Activated T-cell treated with anti-CD3 and anti-CD28 coated beads, Interleukin-2, amount 50 U/mL, for 4 hours (primary cell): ENCODE measurements at regions not wholly inside any gene's neighbourhood (a gene's known extent, or its start where the extent isn't known, plus 50 kb on each side); places are given as distances from the start of the nearest gene placed in this dataset.

Experiments used
- ATAC-seq, 2 donors: fragments of 200-7000 bp; cut with Tn5 transposase; one replicate each; pipeline ENCODE4 v1.10.0; 2021
- DNase-seq: peaks from one replicate; pipeline ENCODE4 v3.0.0-alpha.2; 2020
- H3K27me3 Mint-ChIP-seq: one replicate; pipeline ENCODE4 v1.8.0; 2021; ENCODE audit warnings: low read depth, mixed read lengths
- H3K36me3 Mint-ChIP-seq: one replicate; pipeline ENCODE4 v1.8.0; 2022; ENCODE audit warnings: mixed read lengths; ENCODE audit not compliant: insufficient read depth
- H3K4me1 Mint-ChIP-seq: one replicate; pipeline ENCODE4 v1.8.0; 2021; ENCODE audit warnings: low read depth, mixed read lengths
- H3K4me3 Mint-ChIP-seq: one replicate; pipeline ENCODE4 v1.8.0; 2021; ENCODE audit warnings: mild to moderate bottlenecking, moderate library complexity, mixed read lengths
- H3K9me3 Mint-ChIP-seq: one replicate; pipeline ENCODE4 v1.8.0; 2021; ENCODE audit warnings: mixed read lengths

GRCh38 chr18:29540548-29540947, 1363.6 kb upstream of the CDH2 start:
- H3K4me1 Mint-ChIP-seq = no peaks in the 10 kb centered on the region
- DNase-seq = no peak
- ATAC-seq = no peak
- no peak overlapping the region for H3K4me3 Mint-ChIP-seq
- H3K27me3 Mint-ChIP-seq = no peaks in the 10 kb centered on the region
- no peaks in the 10 kb centered on the region for H3K36me3 Mint-ChIP-seq
- peaks cover 17% of the 10 kb centered on the region for H3K9me3 Mint-ChIP-seq

GRCh38 chr18:29531746-29532145, 1354.8 kb upstream of the CDH2 start:
- Mint-ChIP-seq H3K4me1 (no peaks in the 10 kb centered on the region), H3K4me3 (no peak overlapping the region), H3K27me3 (no peaks in the 10 kb centered on the region), H3K36me3 (no peaks in the 10 kb centered on the region), H3K9me3 (peaks cover 22% of the 10 kb centered on the region)
- DNase-seq (no peak), ATAC-seq (no peak)

- no peak for DNase-seq
- Mint-ChIP-seq H3K4me1 (no peaks in the 10 kb centered on the region), H3K36me3 (no peaks in the 10 kb centered on the region), H3K4me3 (no peak overlapping the region), H3K27me3 (no peaks in the 10 kb centered on the region), H3K9me3 (peaks cover 12% of the 10 kb centered on the region)
- ATAC-seq = no peak
Measured at GRCh38 chr18:29523371-29523770, 1346.4 kb upstream of the CDH2 start.

GRCh38 chr18:29512761-29513160, 1335.8 kb upstream of the CDH2 start:
- Mint-ChIP-seq H3K36me3 (no peaks in the 10 kb centered on the region), H3K4me1 (no peaks in the 10 kb centered on the region), H3K4me3 (no peak overlapping the region), H3K9me3 (peaks cover 12% of the 10 kb centered on the region), H3K27me3 (no peaks in the 10 kb centered on the region)
- DNase-seq = no peak
- no peak for ATAC-seq

GRCh38 chr18:29512203-29512602, 1335.3 kb upstream of the CDH2 start:
- Mint-ChIP-seq H3K36me3 (no peaks in the 10 kb centered on the region), H3K4me3 (no peak overlapping the region), H3K4me1 (no peaks in the 10 kb centered on the region), H3K9me3 (peaks cover 14% of the 10 kb centered on the region), H3K27me3 (no peaks in the 10 kb centered on the region)
- ATAC-seq = no peak
- no peak for DNase-seq

- no peak for DNase-seq
- Mint-ChIP-seq H3K4me1 (no peaks in the 10 kb centered on the region), H3K27me3 (no peaks in the 10 kb centered on the region), H3K36me3 (no peaks in the 10 kb centered on the region), H3K4me3 (no peak overlapping the region), H3K9me3 (peaks cover 16% of the 10 kb centered on the region)
- no peak for ATAC-seq
Measured at GRCh38 chr18:29501952-29502351, 1325.0 kb upstream of the CDH2 start.

GRCh38 chr18:29496152-29496680, 1319.3 kb upstream of the CDH2 start:
- DNase-seq (no peak), ATAC-seq (no peak)
- Mint-ChIP-seq H3K9me3 (peaks cover 20% of the 10 kb centered on the region), H3K4me1 (no peaks in the 10 kb centered on the region), H3K36me3 (no peaks in the 10 kb centered on the region), H3K27me3 (no peaks in the 10 kb centered on the region), H3K4me3 (no peak overlapping the region)

- Mint-ChIP-seq H3K27me3 (no peaks in the 10 kb centered on the region), H3K36me3 (no peaks in the 10 kb centered on the region), H3K4me3 (no peak overlapping the region), H3K9me3 (peaks cover 16% of the 10 kb centered on the region), H3K4me1 (no peaks in the 10 kb centered on the region)
- DNase-seq = no peak
- no peak for ATAC-seq
Measured at GRCh38 chr18:29494371-29494770, 1317.4 kb upstream of the CDH2 start.

GRCh38 chr18:29491907-29492306, 1315.0 kb upstream of the CDH2 start:
- ATAC-seq (no peak), DNase-seq (no peak)
- H3K27me3 Mint-ChIP-seq = no peaks in the 10 kb centered on the region
- H3K36me3 Mint-ChIP-seq = no peaks in the 10 kb centered on the region
- no peak overlapping the region for H3K4me3 Mint-ChIP-seq
- peaks cover 18% of the 10 kb centered on the region for H3K9me3 Mint-ChIP-seq
- no peaks in the 10 kb centered on the region for H3K4me1 Mint-ChIP-seq

- Mint-ChIP-seq H3K36me3 (no peaks in the 10 kb centered on the region), H3K27me3 (no peaks in the 10 kb centered on the region), H3K4me3 (no peak overlapping the region), H3K9me3 (peaks cover 18% of the 10 kb centered on the region), H3K4me1 (no peaks in the 10 kb centered on the region)
- ATAC-seq = no peak
- no peak for DNase-seq
Measured at GRCh38 chr18:29488617-29489016, 1311.7 kb upstream of the CDH2 start.

GRCh38 chr18:29465526-29465925, 1288.6 kb upstream of the CDH2 start:
- no peak overlapping the region for H3K4me3 Mint-ChIP-seq
- H3K27me3 Mint-ChIP-seq = no peaks in the 10 kb centered on the region
- ATAC-seq (no peak), DNase-seq (no peak)
- no peaks in the 10 kb centered on the region for H3K4me1 Mint-ChIP-seq
- peaks cover 5% of the 10 kb centered on the region for H3K9me3 Mint-ChIP-seq
- no peaks in the 10 kb centered on the region for H3K36me3 Mint-ChIP-seq

GRCh38 chr18:29459972-29460371, 1283.0 kb upstream of the CDH2 start:
- DNase-seq (no peak), ATAC-seq (no peak)
- no peak overlapping the region for H3K4me3 Mint-ChIP-seq
- H3K4me1 Mint-ChIP-seq = no peaks in the 10 kb centered on the region
- peaks cover 9% of the 10 kb centered on the region for H3K9me3 Mint-ChIP-seq
- H3K36me3 Mint-ChIP-seq = no peaks in the 10 kb centered on the region
- H3K27me3 Mint-ChIP-seq = no peaks in the 10 kb centered on the region

GRCh38 chr18:29457316-29457889, 1280.5 kb upstream of the CDH2 start:
- no peaks in the 10 kb centered on the region for H3K36me3 Mint-ChIP-seq
- DNase-seq = no peak
- no peak overlapping the region for H3K4me3 Mint-ChIP-seq
- no peaks in the 10 kb centered on the region for H3K4me1 Mint-ChIP-seq
- ATAC-seq = no peak
- peaks cover 15% of the 10 kb centered on the region for H3K9me3 Mint-ChIP-seq
- H3K27me3 Mint-ChIP-seq = no peaks in the 10 kb centered on the region

- H3K4me3 Mint-ChIP-seq = no peak overlapping the region
- DNase-seq (no peak), ATAC-seq (no peak)
- H3K27me3 Mint-ChIP-seq = no peaks in the 10 kb centered on the region
- H3K36me3 Mint-ChIP-seq = no peaks in the 10 kb centered on the region
- peaks cover 10% of the 10 kb centered on the region for H3K9me3 Mint-ChIP-seq
- no peaks in the 10 kb centered on the region for H3K4me1 Mint-ChIP-seq
Measured at GRCh38 chr18:29449424-29449823, 1272.5 kb upstream of the CDH2 start.

- Mint-ChIP-seq H3K27me3 (no peaks in the 10 kb centered on the region), H3K4me3 (no peak overlapping the region), H3K9me3 (peaks cover 14% of the 10 kb centered on the region), H3K36me3 (no peaks in the 10 kb centered on the region), H3K4me1 (no peaks in the 10 kb centered on the region)
- ATAC-seq (no peak), DNase-seq (no peak)
Measured at GRCh38 chr18:29439398-29439797, 1262.5 kb upstream of the CDH2 start.

GRCh38 chr18:29436459-29436858, 1259.5 kb upstream of the CDH2 start:
- H3K4me1 Mint-ChIP-seq = no peaks in the 10 kb centered on the region
- H3K9me3 Mint-ChIP-seq = peaks cover 14% of the 10 kb centered on the region
- no peak for ATAC-seq
- no peak for DNase-seq
- no peaks in the 10 kb centered on the region for H3K36me3 Mint-ChIP-seq
- no peak overlapping the region for H3K4me3 Mint-ChIP-seq
- H3K27me3 Mint-ChIP-seq = no peaks in the 10 kb centered on the region
